T follicular helper cell (primary cell): ENCODE measurements at regions not wholly inside any gene's neighbourhood (a gene's known extent, or its start where the extent isn't known, plus 50 kb on each side); places are given as distances from the start of the nearest gene placed in this dataset.
"Not testable (repeated sequence)": the region's sequence is repeated elsewhere in the genome, so short reads cannot be mapped to it uniquely, and the experiment has no call there.

Source experiments
- DNase-seq: peaks from one replicate; pipeline ENCODE4 v3.0.0-alpha.2; 2020; ENCODE audit warnings: low read depth

- DNase-seq, result peak; percentile 47
Observed at GRCh38 chr2:113551637-113552318, 53.3 kb downstream of the FOXD4L1 start.

- DNase-seq, result not testable (repeated sequence)
Observed at GRCh38 chr2:113559820-113560219, 61.4 kb downstream of the FOXD4L1 start.

- not testable (repeated sequence) for DNase-seq
Observed at GRCh38 chr2:113562662-113563061, 64.2 kb downstream of the FOXD4L1 start.

- not testable (repeated sequence) for DNase-seq
Observed at GRCh38 chr2:113566674-113567480, 60.2 kb upstream of the RABL2A start.

- not testable (repeated sequence) for DNase-seq
Observed at GRCh38 chr2:113567481-113567849, 59.6 kb upstream of the RABL2A start.

GRCh38 chr2:113568231-113568630 is 58.8 kb upstream of the RABL2A start:
- DNase-seq, result not testable (repeated sequence)

- DNase-seq, result not testable (repeated sequence)
Observed at GRCh38 chr2:113570082-113570481, 57.0 kb upstream of the RABL2A start.

- DNase-seq, result not testable (repeated sequence)
Observed at GRCh38 chr2:113570509-113571009, 56.5 kb upstream of the RABL2A start.

- not testable (repeated sequence) for DNase-seq
Observed at GRCh38 chr2:113571482-113572068, 55.5 kb upstream of the RABL2A start.

GRCh38 chr2:113575721-113576120 is 51.3 kb upstream of the RABL2A start:
- DNase-seq, result not testable (repeated sequence)

GRCh38 chr2:113576353-113576752 is 50.7 kb upstream of the RABL2A start:
- not testable (repeated sequence) for DNase-seq
